Astrocyte (in vitro differentiated cells and primary cell): ENCODE measurements at regions not wholly inside any gene's neighbourhood (a gene's known extent, or its start where the extent isn't known, plus 50 kb on each side); places are given as distances from the start of the nearest gene placed in this dataset.
A peak's percentile ranks its signal among the peaks of the same experiment; 100 is the strongest.

ENCODE experiments used
- DNase-seq: peaks from one replicate; pipeline ENCODE4 v3.0.0-alpha.2; 2010; ENCODE audit warnings: low read depth
- FAIRE-seq: peaks from 2 replicates; lab custom pipeline; 2011; peaks lifted over from hg19 to GRCh38; lab: Jason Lieb, UNC
- H2AFZ ChIP-seq: 2 replicates; pipeline ENCODE4 v1.6.0; 2012; ENCODE audit warnings: low read depth, low read length, inconsistent platforms
- H3K27ac ChIP-seq: 2 replicates; pipeline ENCODE4 v1.5.1; 2011; ENCODE audit warnings: low read depth, low read length, inconsistent platforms
- H3K27me3 ChIP-seq: 2 replicates; pipeline ENCODE4 v1.6.0; 2011; ENCODE audit warnings: low read length, inconsistent platforms; ENCODE audit not compliant: insufficient read depth
- H3K36me3 ChIP-seq: 2 replicates; pipeline ENCODE4 v1.5.1; 2011; ENCODE audit warnings: low read length, inconsistent platforms; ENCODE audit not compliant: insufficient read depth
- H3K4me1 ChIP-seq: 2 replicates; pipeline ENCODE4 v1.5.1; 2011; ENCODE audit warnings: low read length, inconsistent platforms; ENCODE audit not compliant: insufficient read depth
- H3K4me2 ChIP-seq: 2 replicates; pipeline ENCODE4 v1.6.0; 2012; ENCODE audit warnings: low read length, inconsistent platforms
- H3K4me3 ChIP-seq: 2 replicates; pipeline ENCODE4 v1.5.1; 2011; ENCODE audit warnings: low read depth, mild to moderate bottlenecking, low read length, inconsistent platforms; ENCODE audit not compliant: insufficient read depth
- H3K79me2 ChIP-seq: 2 replicates; pipeline ENCODE4 v1.6.0; 2012; ENCODE audit warnings: mild to moderate bottlenecking, low read length, inconsistent platforms; ENCODE audit not compliant: insufficient read depth
- H3K9ac ChIP-seq: 2 replicates; pipeline ENCODE4 v1.6.0; 2012; ENCODE audit warnings: mild to moderate bottlenecking, low read length, inconsistent platforms
- H3K9me3 ChIP-seq: 2 replicates; pipeline ENCODE4 v1.5.1; 2012; ENCODE audit warnings: low read depth, mild to moderate bottlenecking, low read length, inconsistent platforms; ENCODE audit not compliant: insufficient read depth
- H4K20me1 ChIP-seq: 2 replicates; pipeline ENCODE4 v1.6.0; 2012; ENCODE audit warnings: low read length, inconsistent platforms; ENCODE audit not compliant: insufficient read depth
- H3K27ac Mint-ChIP-seq: one replicate; pipeline ENCODE4 v1.8.0; 2021; ENCODE audit warnings: mild to moderate bottlenecking, mixed read lengths; ENCODE audit not compliant: unreplicated experiment
- H3K27me3 Mint-ChIP-seq: one replicate; pipeline ENCODE4 v1.8.0; 2021; ENCODE audit warnings: low read depth, mixed read lengths; ENCODE audit not compliant: unreplicated experiment
- H3K36me3 Mint-ChIP-seq: one replicate; pipeline ENCODE4 v1.8.0; 2021; ENCODE audit warnings: low read depth, mixed read lengths; ENCODE audit not compliant: unreplicated experiment
- H3K4me1 Mint-ChIP-seq: one replicate; pipeline ENCODE4 v1.8.0; 2021; ENCODE audit warnings: low read depth, mixed read lengths; ENCODE audit not compliant: unreplicated experiment
- H3K4me3 Mint-ChIP-seq: one replicate; pipeline ENCODE4 v1.8.0; 2021; ENCODE audit warnings: mild to moderate bottlenecking, moderate library complexity, mixed read lengths; ENCODE audit not compliant: unreplicated experiment
- H3K9me3 Mint-ChIP-seq: one replicate; pipeline ENCODE4 v1.8.0; 2021; ENCODE audit warnings: mild to moderate bottlenecking, mixed read lengths; ENCODE audit not compliant: unreplicated experiment
- EZH2 ChIP-seq: IDR thresholded peaks from 2 replicates; pipeline ENCODE4 v1.6.1; 2012; ENCODE audit warnings: mild to moderate bottlenecking, low read length, inconsistent platforms; ENCODE audit not compliant: insufficient read depth
- TF ChIP-seq, protein P1 (sequence below): IDR thresholded peaks from 2 replicates; pipeline ENCODE4 v1.5.1; 2011; ENCODE audit warnings: low read depth, mild to moderate bottlenecking, inconsistent platforms, low read length, moderate library complexity; ENCODE audit not compliant: insufficient read depth

DNA sequence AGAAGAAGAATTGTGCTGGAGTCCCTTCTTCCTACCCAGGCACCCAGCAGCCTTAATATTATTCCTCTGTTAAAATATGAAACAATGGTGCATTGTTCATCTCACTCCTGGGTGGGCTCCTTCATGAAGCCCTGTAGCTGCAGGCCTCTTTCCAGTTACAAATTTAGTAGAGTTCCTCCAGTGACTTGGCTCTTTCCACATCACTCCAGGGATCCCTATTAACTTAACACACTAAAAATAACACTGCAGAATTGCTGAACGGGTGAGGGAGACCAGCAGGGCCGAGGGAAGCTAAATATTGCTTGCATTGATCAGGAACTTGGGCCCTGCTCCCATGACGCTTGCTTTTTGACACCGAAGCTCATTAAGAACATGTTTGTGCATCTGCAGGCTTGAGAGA, 142.3 kb downstream of the PDCD6IP start:
- no peak for DNase-seq
- FAIRE-seq = no peak
- H3K27ac Mint-ChIP-seq = no peak overlapping the region
- peaks cover 3% of the 10 kb centered on the region for H3K4me1 Mint-ChIP-seq
- H3K9me3 ChIP-seq = no peaks in the 10 kb centered on the region
- H3K27ac ChIP-seq = no peak overlapping the region
- no peak overlapping the region for H3K9ac ChIP-seq
- TF ChIP-seq, protein P1, sequence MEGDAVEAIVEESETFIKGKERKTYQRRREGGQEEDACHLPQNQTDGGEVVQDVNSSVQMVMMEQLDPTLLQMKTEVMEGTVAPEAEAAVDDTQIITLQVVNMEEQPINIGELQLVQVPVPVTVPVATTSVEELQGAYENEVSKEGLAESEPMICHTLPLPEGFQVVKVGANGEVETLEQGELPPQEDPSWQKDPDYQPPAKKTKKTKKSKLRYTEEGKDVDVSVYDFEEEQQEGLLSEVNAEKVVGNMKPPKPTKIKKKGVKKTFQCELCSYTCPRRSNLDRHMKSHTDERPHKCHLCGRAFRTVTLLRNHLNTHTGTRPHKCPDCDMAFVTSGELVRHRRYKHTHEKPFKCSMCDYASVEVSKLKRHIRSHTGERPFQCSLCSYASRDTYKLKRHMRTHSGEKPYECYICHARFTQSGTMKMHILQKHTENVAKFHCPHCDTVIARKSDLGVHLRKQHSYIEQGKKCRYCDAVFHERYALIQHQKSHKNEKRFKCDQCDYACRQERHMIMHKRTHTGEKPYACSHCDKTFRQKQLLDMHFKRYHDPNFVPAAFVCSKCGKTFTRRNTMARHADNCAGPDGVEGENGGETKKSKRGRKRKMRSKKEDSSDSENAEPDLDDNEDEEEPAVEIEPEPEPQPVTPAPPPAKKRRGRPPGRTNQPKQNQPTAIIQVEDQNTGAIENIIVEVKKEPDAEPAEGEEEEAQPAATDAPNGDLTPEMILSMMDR = no peak
- TF ChIP-seq EZH2 = no peak
- no peaks in the 10 kb centered on the region for H4K20me1 ChIP-seq
- H3K4me3 ChIP-seq = no peak overlapping the region
- H3K36me3 Mint-ChIP-seq = no peaks in the 10 kb centered on the region
- no peak overlapping the region for H3K4me3 Mint-ChIP-seq
- no peak overlapping the region for H3K4me2 ChIP-seq
- H2AFZ ChIP-seq = no peak overlapping the region
- H3K9me3 Mint-ChIP-seq = peaks cover 2% of the 10 kb centered on the region
- H3K79me2 ChIP-seq = no peaks in the 10 kb centered on the region
- H3K27me3 Mint-ChIP-seq = peaks cover 2% of the 10 kb centered on the region
- no peaks in the 10 kb centered on the region for H3K27me3 ChIP-seq
- peaks cover 9% of the 10 kb centered on the region for H3K4me1 ChIP-seq
- no peaks in the 10 kb centered on the region for H3K36me3 ChIP-seq

DNA sequence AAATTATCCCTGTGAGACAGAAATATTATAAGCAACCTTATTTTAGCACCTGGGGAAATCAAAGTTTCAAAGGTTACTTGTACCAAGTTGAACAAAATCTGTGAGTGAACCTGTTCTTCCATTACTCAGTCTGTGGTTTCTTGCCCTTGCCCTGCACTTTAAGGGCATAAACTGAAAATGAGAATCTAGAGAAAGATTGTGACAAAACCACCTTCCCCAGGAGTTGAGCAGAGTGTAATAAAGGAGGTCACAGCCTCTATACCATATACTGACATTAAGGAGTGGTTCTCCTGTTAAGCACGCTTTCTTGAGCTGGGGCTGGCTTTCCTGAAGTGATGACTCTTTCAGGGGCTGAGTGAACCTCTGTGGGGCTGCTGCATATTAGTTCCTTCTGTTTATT, 143.4 kb downstream of the PDCD6IP start:
- Histone ChIP-seq H3K9me3 (no peaks in the 10 kb centered on the region), H4K20me1 (no peaks in the 10 kb centered on the region), H3K27me3 (no peaks in the 10 kb centered on the region), H3K27ac (no peak overlapping the region), H2AFZ (no peak overlapping the region), H3K36me3 (no peaks in the 10 kb centered on the region), H3K79me2 (no peaks in the 10 kb centered on the region), H3K9ac (no peak overlapping the region), H3K4me2 (no peak overlapping the region), H3K4me3 (no peak overlapping the region), H3K4me1 (peaks cover 9% of the 10 kb centered on the region)
- H3K27ac Mint-ChIP-seq = no peak overlapping the region
- DNase-seq = no peak
- no peaks in the 10 kb centered on the region for H3K36me3 Mint-ChIP-seq
- H3K27me3 Mint-ChIP-seq = no peaks in the 10 kb centered on the region
- no peak overlapping the region for H3K4me3 Mint-ChIP-seq
- no peaks in the 10 kb centered on the region for H3K9me3 Mint-ChIP-seq
- no peak for TF ChIP-seq EZH2
- TF ChIP-seq, protein P1 = no peak
- FAIRE-seq = no peak
- H3K4me1 Mint-ChIP-seq = peaks cover 3% of the 10 kb centered on the region

DNA sequence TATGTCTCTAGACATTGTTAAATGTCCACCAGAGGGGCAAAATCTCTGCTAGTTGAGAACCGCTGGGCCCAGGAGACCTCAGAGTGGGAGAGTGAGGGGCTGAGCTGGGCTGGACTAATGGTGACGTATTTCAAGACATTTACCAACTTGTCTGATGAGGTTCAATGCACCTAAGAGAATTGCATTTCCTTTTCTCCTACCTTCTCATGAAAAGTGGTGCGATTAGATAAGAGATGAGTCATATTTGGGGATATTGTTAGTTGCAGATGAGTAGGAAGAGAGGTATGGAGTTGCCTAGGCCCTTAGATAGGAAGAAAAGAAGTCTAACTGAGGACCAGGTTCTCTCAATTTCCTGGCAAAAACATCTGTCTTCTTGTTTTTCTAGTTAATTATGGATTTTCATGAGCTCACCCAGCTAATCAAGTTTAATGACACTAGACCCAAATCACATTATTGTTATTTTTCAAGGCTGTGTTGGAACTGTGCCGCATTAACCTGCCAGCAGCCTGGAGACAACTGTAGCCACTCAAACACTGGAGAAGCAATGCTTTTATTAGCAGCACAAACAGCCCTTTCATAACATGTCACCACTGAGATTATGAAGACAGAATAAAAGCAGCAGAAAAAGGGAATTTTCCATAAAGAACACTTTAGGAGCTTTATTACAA, 144.2 kb downstream of the PDCD6IP start:
- H3K4me2 ChIP-seq = peak overlapping the region; percentile 4
- H3K36me3 Mint-ChIP-seq = no peaks in the 10 kb centered on the region
- no peaks in the 10 kb centered on the region for H3K9me3 ChIP-seq
- H3K4me1 Mint-ChIP-seq = peaks cover 3% of the 10 kb centered on the region
- no peak overlapping the region for H3K27ac Mint-ChIP-seq
- no peak overlapping the region for H3K9ac ChIP-seq
- H4K20me1 ChIP-seq = no peaks in the 10 kb centered on the region
- no peak overlapping the region for H2AFZ ChIP-seq
- no peak overlapping the region for H3K4me3 ChIP-seq
- no peak overlapping the region for H3K4me3 Mint-ChIP-seq
- TF ChIP-seq EZH2 = no peak
- TF ChIP-seq, protein P1 = no peak
- FAIRE-seq = peak; percentile 5
- H3K4me1 ChIP-seq = peaks cover 9% of the 10 kb centered on the region
- no peaks in the 10 kb centered on the region for H3K27me3 Mint-ChIP-seq
- H3K9me3 Mint-ChIP-seq = no peaks in the 10 kb centered on the region
- H3K79me2 ChIP-seq = no peaks in the 10 kb centered on the region
- DNase-seq = peak; percentile 63
- no peaks in the 10 kb centered on the region for H3K27me3 ChIP-seq
- no peaks in the 10 kb centered on the region for H3K36me3 ChIP-seq
- no peak overlapping the region for H3K27ac ChIP-seq
